ENCODE measurements at regions not wholly inside any gene's neighbourhood (a gene's known extent, or its start where the extent isn't known, plus 50 kb on each side); places are given as distances from the start of the nearest gene placed in this dataset.
A peak's percentile ranks its signal among the peaks of the same experiment; 100 is the strongest.
"Not testable (repeated sequence)": the region's sequence is repeated elsewhere in the genome, so short reads cannot be mapped to it uniquely, and the experiment has no call there.

DNA sequence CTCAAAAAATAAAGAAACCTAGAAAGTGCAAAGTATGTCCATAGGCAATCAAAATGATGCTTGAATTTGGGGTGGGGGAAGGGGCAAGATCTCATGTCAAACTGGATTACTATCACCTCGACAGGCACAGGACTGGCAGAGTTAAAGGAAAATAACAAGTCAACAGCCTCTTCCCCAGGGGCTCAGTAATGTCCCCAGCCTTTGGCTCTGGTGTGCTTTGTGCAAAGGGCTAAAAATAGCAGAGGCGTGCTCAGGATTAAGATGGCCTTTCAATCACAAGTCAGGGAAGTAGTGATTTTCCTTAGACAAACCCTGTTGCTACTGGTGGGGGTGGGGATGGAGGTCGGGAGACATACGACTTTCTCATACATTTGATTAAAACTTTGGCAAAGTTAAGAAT, 63.5 kb upstream of the OLIG2 start:
- Histone ChIP-seq H3K27me3 (ENCODE audit: control insufficient read depth, insufficient read depth, low read length) (no peaks in the 10 kb centered on the region), H3K36me3 (ENCODE audit: control insufficient read depth, insufficient read depth, low read length) (no peaks in the 10 kb centered on the region), H3K4me3 (ENCODE audit: low read length) (no peak overlapping the region), H3K9me3 (ENCODE audit: control insufficient read depth, insufficient read depth, low read length) (no peaks in the 10 kb centered on the region), H3K27ac (ENCODE audit: low read length) (no peak overlapping the region), H3K4me1 (ENCODE audit: control insufficient read depth, insufficient read depth, low read length) (peaks cover 9% of the 10 kb centered on the region)
- H3K4me3 Mint-ChIP-seq: no peak overlapping the region
- 67% methylated on average over 3 of the region's 4 CpGs for WGBS (ENCODE audit: insufficient coverage)
- no peak overlapping the region for H3K27ac Mint-ChIP-seq
- intact Hi-C loops (cut with micrococcal nuclease): no loop called here
- H3K27me3 Mint-ChIP-seq (ENCODE audit: low read depth in 2 of 2): peaks cover 7 to 20% of the 10 kb centered on the region in 2 donors
- DNase-seq: no peak
- H3K4me1 Mint-ChIP-seq: peaks cover 29 to 43% of the 10 kb centered on the region in 2 donors
- TF ChIP-seq, protein P1, sequence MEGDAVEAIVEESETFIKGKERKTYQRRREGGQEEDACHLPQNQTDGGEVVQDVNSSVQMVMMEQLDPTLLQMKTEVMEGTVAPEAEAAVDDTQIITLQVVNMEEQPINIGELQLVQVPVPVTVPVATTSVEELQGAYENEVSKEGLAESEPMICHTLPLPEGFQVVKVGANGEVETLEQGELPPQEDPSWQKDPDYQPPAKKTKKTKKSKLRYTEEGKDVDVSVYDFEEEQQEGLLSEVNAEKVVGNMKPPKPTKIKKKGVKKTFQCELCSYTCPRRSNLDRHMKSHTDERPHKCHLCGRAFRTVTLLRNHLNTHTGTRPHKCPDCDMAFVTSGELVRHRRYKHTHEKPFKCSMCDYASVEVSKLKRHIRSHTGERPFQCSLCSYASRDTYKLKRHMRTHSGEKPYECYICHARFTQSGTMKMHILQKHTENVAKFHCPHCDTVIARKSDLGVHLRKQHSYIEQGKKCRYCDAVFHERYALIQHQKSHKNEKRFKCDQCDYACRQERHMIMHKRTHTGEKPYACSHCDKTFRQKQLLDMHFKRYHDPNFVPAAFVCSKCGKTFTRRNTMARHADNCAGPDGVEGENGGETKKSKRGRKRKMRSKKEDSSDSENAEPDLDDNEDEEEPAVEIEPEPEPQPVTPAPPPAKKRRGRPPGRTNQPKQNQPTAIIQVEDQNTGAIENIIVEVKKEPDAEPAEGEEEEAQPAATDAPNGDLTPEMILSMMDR (IDR thresholded peaks at IDR 0.05): no peak
- no peaks in the 10 kb centered on the region for H3K9me3 Mint-ChIP-seq
- no peaks in the 10 kb centered on the region for H3K36me3 Mint-ChIP-seq
- no peak for ATAC-seq

DNA sequence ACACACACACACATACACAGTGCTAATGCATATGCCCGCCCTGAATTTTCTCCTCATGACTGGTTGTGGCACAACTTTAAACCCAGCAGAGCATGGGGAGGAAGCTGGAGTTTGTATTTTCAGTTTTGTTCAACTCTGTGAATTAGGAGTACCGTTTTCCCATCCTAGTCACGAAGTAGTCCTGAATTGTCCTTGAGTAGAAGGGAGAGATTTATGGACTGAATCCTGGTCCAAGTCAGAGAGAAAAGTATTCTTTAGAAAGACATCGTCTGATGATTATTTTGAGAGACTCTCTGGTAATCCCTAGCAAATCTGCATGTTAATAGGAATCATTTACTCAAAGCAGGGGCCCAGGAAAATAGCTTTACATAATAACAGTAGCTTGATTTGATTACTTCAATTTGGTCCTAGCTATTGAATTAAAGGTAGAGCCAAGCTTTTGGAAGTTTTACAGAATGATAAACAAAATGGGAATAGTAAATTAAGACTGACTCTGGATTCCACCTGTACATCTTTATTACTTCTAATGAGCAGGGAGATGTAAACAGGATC, 60.5 kb upstream of the OLIG2 start:
- H3K27ac Mint-ChIP-seq: no peak overlapping the region
- intact Hi-C loops (cut with micrococcal nuclease): no loop called here
- WGBS (ENCODE audit: insufficient coverage): 82% methylated on average over 2 of the region's 4 CpGs
- ATAC-seq: no peak
- Histone ChIP-seq H3K4me3 (ENCODE audit: low read length) (no peak overlapping the region), H3K9me3 (ENCODE audit: control insufficient read depth, insufficient read depth, low read length) (no peaks in the 10 kb centered on the region), H3K4me1 (ENCODE audit: control insufficient read depth, insufficient read depth, low read length) (peaks cover 14% of the 10 kb centered on the region), H3K27me3 (ENCODE audit: control insufficient read depth, insufficient read depth, low read length) (no peaks in the 10 kb centered on the region), H3K27ac (ENCODE audit: low read length) (no peak overlapping the region), H3K36me3 (ENCODE audit: control insufficient read depth, insufficient read depth, low read length) (no peaks in the 10 kb centered on the region)
- H3K27me3 Mint-ChIP-seq (ENCODE audit: low read depth in 2 of 2): peaks cover 19% of the 10 kb centered on the region in 2 donors
- peaks cover 35 to 39% of the 10 kb centered on the region in 2 donors for H3K4me1 Mint-ChIP-seq
- peak overlapping the region; percentile 78 for H3K4me3 Mint-ChIP-seq
- H3K36me3 Mint-ChIP-seq: no peaks in the 10 kb centered on the region
- no peak for DNase-seq
- H3K9me3 Mint-ChIP-seq: no peaks in the 10 kb centered on the region
- TF ChIP-seq, protein P1 (IDR thresholded peaks at IDR 0.05): no peak

DNA sequence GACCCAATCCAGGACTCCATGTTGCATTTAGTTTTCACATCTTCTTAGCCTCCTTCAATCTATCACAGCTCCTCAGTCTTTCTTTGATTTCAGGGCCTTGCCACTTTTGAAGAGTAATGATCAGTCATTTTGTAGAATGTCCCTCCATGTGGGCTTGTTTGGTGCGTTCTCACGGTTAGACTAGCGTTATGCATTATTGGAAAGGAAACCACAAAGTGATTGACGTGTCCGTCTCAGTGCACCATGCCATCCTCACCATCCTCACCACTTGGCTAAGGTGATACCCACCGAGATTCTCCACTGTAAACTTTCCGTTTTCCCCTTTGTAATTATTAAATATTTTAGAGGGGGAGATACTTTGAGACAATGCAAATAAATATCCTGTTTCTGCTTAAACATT, 59.6 kb upstream of the OLIG2 start:
- H3K36me3 Mint-ChIP-seq: no peaks in the 10 kb centered on the region
- peaks cover 35 to 39% of the 10 kb centered on the region in 2 donors for H3K4me1 Mint-ChIP-seq
- Histone ChIP-seq H3K36me3 (ENCODE audit: control insufficient read depth, insufficient read depth, low read length) (no peaks in the 10 kb centered on the region), H3K27ac (ENCODE audit: low read length) (no peak overlapping the region), H3K4me1 (ENCODE audit: control insufficient read depth, insufficient read depth, low read length) (peaks cover 14% of the 10 kb centered on the region), H3K4me3 (ENCODE audit: low read length) (no peak overlapping the region), H3K27me3 (ENCODE audit: control insufficient read depth, insufficient read depth, low read length) (no peaks in the 10 kb centered on the region), H3K9me3 (ENCODE audit: control insufficient read depth, insufficient read depth, low read length) (no peaks in the 10 kb centered on the region)
- ATAC-seq: peak; percentile 48 to 94 (median 55)
- H3K4me3 Mint-ChIP-seq: peak overlapping the region; percentile 78
- H3K27me3 Mint-ChIP-seq (ENCODE audit: low read depth in 2 of 2): peaks cover 14 to 16% of the 10 kb centered on the region in 2 donors
- DNase-seq: peak in 1 of 2 donors; percentile 33
- H3K27ac Mint-ChIP-seq: peak overlapping the region; percentile 6 to 43
- TF ChIP-seq, protein P1 (IDR thresholded peaks at IDR 0.05): no peak
- 44% methylated on average over 3 of the region's 7 CpGs for WGBS (ENCODE audit: insufficient coverage)
- no peaks in the 10 kb centered on the region for H3K9me3 Mint-ChIP-seq
- intact Hi-C loops (cut with micrococcal nuclease): no loop called here

DNA sequence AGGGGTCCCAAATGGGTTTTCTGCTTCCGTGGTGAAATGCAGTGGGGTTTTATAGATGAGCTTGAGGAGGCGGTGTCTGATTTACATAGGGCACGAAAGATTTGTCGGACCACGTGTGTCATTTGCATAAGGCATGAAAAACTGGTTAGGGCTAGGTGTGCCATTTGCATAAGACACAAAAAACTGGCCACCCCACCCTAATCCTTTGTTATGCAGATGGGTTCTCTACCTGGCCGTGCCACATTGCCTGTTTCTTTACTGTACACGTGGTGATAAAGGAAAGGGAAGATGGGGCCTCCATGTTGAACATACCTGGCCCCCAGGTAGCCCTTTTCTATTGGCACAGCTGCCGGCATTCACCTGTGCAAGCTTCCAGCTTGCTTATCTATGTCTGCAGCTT, 57.6 kb upstream of the OLIG2 start:
- H3K36me3 ChIP-seq (ENCODE audit: control insufficient read depth, insufficient read depth, low read length); H3K9me3 Mint-ChIP-seq; H3K4me3 Mint-ChIP-seq; H3K27ac ChIP-seq (ENCODE audit: low read length); H3K9me3 ChIP-seq (ENCODE audit: control insufficient read depth, insufficient read depth, low read length); DNase-seq; H3K4me3 ChIP-seq (ENCODE audit: low read length); intact Hi-C loops (cut with micrococcal nuclease); H3K27me3 ChIP-seq (ENCODE audit: control insufficient read depth, insufficient read depth, low read length); H3K27ac Mint-ChIP-seq; ATAC-seq; H3K36me3 Mint-ChIP-seq: not testable (repeated sequence)
- H3K27me3 Mint-ChIP-seq (ENCODE audit: low read depth in 2 of 2): peaks cover 13 to 14% of the 10 kb centered on the region in 2 donors
- H3K4me1 Mint-ChIP-seq: peaks cover 34 to 35% of the 10 kb centered on the region in 2 donors
- H3K4me1 ChIP-seq (ENCODE audit: control insufficient read depth, insufficient read depth, low read length): peaks cover 14% of the 10 kb centered on the region
- 85% methylated on average over 8 of the region's 8 CpGs for WGBS (ENCODE audit: insufficient coverage)
